Ascending aorta (tissue), 2 donors: ENCODE measurements at regions not wholly inside any gene's neighbourhood (a gene's known extent, or its start where the extent isn't known, plus 50 kb on each side); places are given as distances from the start of the nearest gene placed in this dataset.

Source experiments
- DNase-seq, 2 donors: peaks; one replicate each; pipeline ENCODE4 v3.0.0-alpha.2; 2019; ENCODE audit warnings: low spot score in 2 of 2
- H3K27ac ChIP-seq, 2 donors: fragments of 200-600 bp; sonication (generic); one replicate each; pipeline ENCODE4 v1.5.1; 2016 to 2017; ENCODE audit warnings: mild to moderate bottlenecking in 1 of 2
- H3K27me3 ChIP-seq: fragments of 200-600 bp; sonication (generic); one replicate; pipeline ENCODE4 v1.5.1; 2017
- H3K36me3 ChIP-seq, 2 donors: fragments of 200-600 bp; sonication (generic); one replicate each; pipeline ENCODE4 v1.5.1; 2016
- H3K4me1 ChIP-seq, 2 donors: fragments of 200-600 bp; sonication (generic); one replicate each; pipeline ENCODE4 v1.5.1; 2016 to 2017; ENCODE audit warnings: mild to moderate bottlenecking in 1 of 2
- H3K4me3 ChIP-seq, 2 donors: fragments of 200-600 bp; sonication (generic); one replicate each; pipeline ENCODE4 v1.5.1; 2016 to 2017; ENCODE audit warnings: mild to moderate bottlenecking in 1 of 2
- H3K9me3 ChIP-seq, 2 donors: fragments of 200-600 bp; sonication (generic); one replicate each; pipeline ENCODE4 v1.5.1; 2016
- CTCF ChIP-seq, 3 experiments: fragments of 200-600 bp in 2 of 3; fragments of 450-650 bp in 1 of 3; sonication (generic) in 2 of 3; IDR thresholded peaks; one replicate each; pipeline ENCODE4 v1.5.1; 2016 to 2019; ENCODE audit warnings: antibody characterized with exemption in 3 of 3, mild to moderate bottlenecking in 1 of 3, moderate library complexity in 1 of 3
- intact Hi-C: fragments of 100-400 bp; cut with DNase I; formaldehyde crosslinking; loops from one replicate; pipeline ENCODE4 v1.15.1; 2023

- no peak overlapping the region for H3K27ac ChIP-seq
- H3K27me3 ChIP-seq, result no peaks in the 10 kb centered on the region
- no peaks in the 10 kb centered on the region for H3K9me3 ChIP-seq
- intact Hi-C loops, result no loop called here
- no peaks in the 10 kb centered on the region for H3K36me3 ChIP-seq
- TF ChIP-seq CTCF (IDR thresholded peaks at IDR 0.05), result no peak
- no peak for DNase-seq
- H3K4me1 ChIP-seq, result no peaks in the 10 kb centered on the region
- H3K4me3 ChIP-seq, result no peak overlapping the region
These were observed 121.1 kb downstream of the DDX1 start for GRCh38 chr2:15712551-15713342.

GRCh38 chr2:15713475-15713874 is 121.8 kb downstream of the DDX1 start:
- no peak for DNase-seq
- Histone ChIP-seq H3K36me3 (no peaks in the 10 kb centered on the region), H3K4me3 (no peak overlapping the region), H3K27me3 (no peaks in the 10 kb centered on the region), H3K9me3 (no peaks in the 10 kb centered on the region), H3K27ac (no peak overlapping the region), H3K4me1 (no peaks in the 10 kb centered on the region)
- intact Hi-C loops, result no loop called here
- TF ChIP-seq CTCF (IDR thresholded peaks at IDR 0.05), result no peak

- H3K9me3 ChIP-seq, result no peaks in the 10 kb centered on the region
These were observed 122.3 kb downstream of the DDX1 start for GRCh38 chr2:15714002-15714401.

GRCh38 chr2:15714609-15715008 is 122.9 kb downstream of the DDX1 start:
- intact Hi-C loops, result no loop called here
- Histone ChIP-seq H3K4me3 (no peak overlapping the region), H3K36me3 (no peaks in the 10 kb centered on the region), H3K9me3 (no peaks in the 10 kb centered on the region), H3K27ac (no peak overlapping the region), H3K27me3 (no peaks in the 10 kb centered on the region), H3K4me1 (no peaks in the 10 kb centered on the region)
- DNase-seq, result no peak
- TF ChIP-seq CTCF (IDR thresholded peaks at IDR 0.05), result no peak

More at GRCh38 chr2:15714002-15714401, 122.3 kb downstream of the DDX1 start:
- Histone ChIP-seq H3K27me3 (no peaks in the 10 kb centered on the region), H3K36me3 (no peaks in the 10 kb centered on the region), H3K4me3 (no peak overlapping the region), H3K4me1 (no peaks in the 10 kb centered on the region), H3K27ac (no peak overlapping the region)
- DNase-seq, result no peak
- intact Hi-C loops, result no loop called here
- no peak for TF ChIP-seq CTCF (IDR thresholded peaks at IDR 0.05)

DNA sequence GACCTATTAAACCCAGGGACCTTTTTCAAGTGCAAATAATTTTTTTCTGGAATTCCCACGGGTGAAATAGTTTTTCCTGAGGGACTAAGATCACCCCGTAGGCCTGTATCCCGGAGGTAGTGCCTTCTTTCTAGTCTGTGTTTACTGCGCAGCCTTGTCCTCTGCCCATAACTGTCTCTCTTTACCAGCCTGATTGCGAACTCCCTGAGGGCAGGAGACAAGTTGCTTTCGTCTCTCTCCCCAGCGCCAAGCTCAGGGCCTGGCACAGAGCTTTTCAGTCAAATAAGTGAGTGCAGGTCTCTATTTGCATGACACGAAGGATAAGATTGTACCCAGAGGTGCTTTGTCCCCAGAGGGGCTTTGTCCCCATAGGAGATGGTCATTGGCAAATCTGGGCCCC is 123.9 kb downstream of the DDX1 start:
- H3K4me3 ChIP-seq, result no peak overlapping the region
- no peak for DNase-seq
- no peaks in the 10 kb centered on the region for H3K27me3 ChIP-seq
- H3K9me3 ChIP-seq, result no peaks in the 10 kb centered on the region
- intact Hi-C loops, result no loop called here
- H3K4me1 ChIP-seq, result no peaks in the 10 kb centered on the region
- no peak overlapping the region for H3K27ac ChIP-seq
- TF ChIP-seq CTCF (IDR thresholded peaks at IDR 0.05), result no peak
- H3K36me3 ChIP-seq, result no peaks in the 10 kb centered on the region
